DOHH2 (cell line): ENCODE measurements at regions not wholly inside any gene's neighbourhood (a gene's known extent, or its start where the extent isn't known, plus 50 kb on each side); places are given as distances from the start of the nearest gene placed in this dataset.

Source experiments
- CTCF ChIP-seq: fragments of 200-600 bp; sonication (generic); IDR thresholded peaks from one replicate; pipeline ENCODE4 v1.5.1; 2014; ENCODE audit warnings: antibody characterized with exemption, mild to moderate bottlenecking, low read depth, low read length; ENCODE audit not compliant: poor library complexity, severe bottlenecking
- EZH2phosphoT487 ChIP-seq: fragments of 200-600 bp; sonication (generic); IDR thresholded peaks from 2 replicates; pipeline ENCODE4 v1.6.1; 2017; ENCODE audit warnings: borderline replicate concordance, mild to moderate bottlenecking, antibody characterized with exemption, low read length, moderate library complexity, mixed read lengths

- TF ChIP-seq CTCF (no peak), EZH2phosphoT487 (no peak)
Measured at GRCh38 chr5:164115420-164115819, 610.0 kb downstream of the MAT2B start.
